A673 (cell line): ENCODE measurements at regions not wholly inside any gene's neighbourhood (a gene's known extent, or its start where the extent isn't known, plus 50 kb on each side); places are given as distances from the start of the nearest gene placed in this dataset.

Source experiments
- BruUV-seq: library from RNA; stranded (reverse); fragments of 400-500 nt; replicated peaks from 2 replicates; lab custom pipeline; 2021; lab: Mats Ljungman, UMichigan
- CTCF ChIA-PET: fragments of 300-600 bp; sonication (Branson Sonifier 250); formaldehyde crosslinking; loops from one replicate; lab custom pipeline; 2022; ENCODE audit warnings: antibody characterized with exemption; lab: Charles Lee
- POLR2A ChIA-PET: fragments of 300-600 bp; sonication (Branson Sonifier 250); formaldehyde crosslinking; loops from one replicate; lab custom pipeline; 2022; ENCODE audit warnings: antibody characterized with exemption; ENCODE audit not compliant: low non-redundant PET; lab: Charles Lee
- DNase-seq: peaks from one replicate; pipeline ENCODE4 v3.0.0-alpha.2; 2015; ENCODE audit warnings: low spot score
- H3K27ac ChIP-seq: fragments of 200-600 bp; sonication (generic); 2 replicates; pipeline ENCODE4 v1.5.1; 2016; ENCODE audit warnings: mixed run types, low read depth, mild to moderate bottlenecking, mixed read lengths, antibody characterized with exemption, low read length; ENCODE audit not compliant: poor library complexity, severe bottlenecking
- H3K27me3 ChIP-seq: fragments of 200-600 bp; sonication (generic); replicated peaks from 2 replicates; pipeline ENCODE4 v1.6.1; 2017; ENCODE audit warnings: mixed run types, low read depth, mild to moderate bottlenecking, mixed read lengths, antibody characterized with exemption, low read length; ENCODE audit not compliant: insufficient read depth, poor library complexity
- H3K36me3 ChIP-seq: fragments of 200-600 bp; sonication (generic); 2 replicates; pipeline ENCODE4 v1.6.1; 2016; ENCODE audit warnings: mixed run types, mild to moderate bottlenecking, mixed read lengths, antibody characterized with exemption, low read length; ENCODE audit not compliant: insufficient read depth, poor library complexity, severe bottlenecking
- H3K4me1 ChIP-seq: fragments of 200-600 bp; sonication (generic); 2 replicates; pipeline ENCODE4 v1.6.1; 2017; ENCODE audit warnings: mixed run types, mild to moderate bottlenecking, mixed read lengths, antibody characterized with exemption, low read length; ENCODE audit not compliant: insufficient read depth, poor library complexity, severe bottlenecking
- H3K4me3 ChIP-seq: fragments of 200-600 bp; sonication (generic); 2 replicates; pipeline ENCODE4 v1.5.1; 2016; ENCODE audit warnings: low read depth, mixed run types, mild to moderate bottlenecking, mixed read lengths, low read length; ENCODE audit not compliant: poor library complexity, severe bottlenecking
- H3K9me3 ChIP-seq: fragments of 200-600 bp; sonication (generic); 2 replicates; pipeline ENCODE4 v1.6.1; 2016; ENCODE audit warnings: mixed run types, low read depth, mild to moderate bottlenecking, mixed read lengths, antibody characterized with exemption, low read length; ENCODE audit not compliant: poor library complexity, severe bottlenecking
- EZH2 ChIP-seq: fragments of 200-600 bp; sonication (generic); IDR thresholded peaks from 2 replicates; pipeline ENCODE4 v1.6.1; 2017; ENCODE audit warnings: borderline replicate concordance, low read depth, mild to moderate bottlenecking, mixed read lengths, antibody characterized with exemption, low read length; ENCODE audit not compliant: poor library complexity, severe bottlenecking
- intact Hi-C: fragments of 100-400 bp; cut with micrococcal nuclease; formaldehyde crosslinking; loops from one replicate; pipeline ENCODE4 v1.10.0; 2022; ENCODE audit not compliant: unreplicated experiment
- TF ChIP-seq, protein P1 (sequence below): fragments of 300-800, 200-600 bp; sonication (generic); conservative IDR thresholded peaks from 2 replicates; pipeline ENCODE4 v1.5.1; 2017; ENCODE audit warnings: low read depth, mild to moderate bottlenecking, antibody characterized with exemption, low read length, moderate library complexity, mixed read lengths

DNA sequence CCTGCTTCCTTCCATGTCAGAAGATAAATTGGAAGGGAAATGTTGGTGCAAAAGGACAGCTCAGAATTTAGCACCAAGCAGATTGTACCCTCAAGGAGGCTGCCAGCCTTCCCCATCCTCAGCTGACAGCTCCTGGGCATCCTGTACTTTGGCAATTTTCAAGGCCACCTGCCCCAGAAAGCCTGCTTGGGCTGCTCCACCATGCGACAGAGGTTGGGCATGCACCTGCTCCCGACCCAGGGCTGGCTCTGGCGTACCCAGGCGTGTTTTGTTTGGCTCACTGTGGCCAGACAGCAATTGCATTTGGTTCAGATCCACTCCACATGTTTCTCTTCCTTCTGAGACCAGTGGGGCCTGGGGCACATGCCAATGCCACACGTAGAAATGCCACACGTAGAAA is 547.8 kb downstream of the NPHP4 start:
- Histone ChIP-seq H3K9me3 (no peaks in the 10 kb centered on the region), H3K27ac (no peak overlapping the region), H3K4me3 (no peak overlapping the region), H3K27me3 (peaks cover 56% of the 10 kb centered on the region), H3K4me1 (no peaks in the 10 kb centered on the region), H3K36me3 (no peaks in the 10 kb centered on the region)
- intact Hi-C loops: no loop called here
- TF ChIP-seq, protein P1, sequence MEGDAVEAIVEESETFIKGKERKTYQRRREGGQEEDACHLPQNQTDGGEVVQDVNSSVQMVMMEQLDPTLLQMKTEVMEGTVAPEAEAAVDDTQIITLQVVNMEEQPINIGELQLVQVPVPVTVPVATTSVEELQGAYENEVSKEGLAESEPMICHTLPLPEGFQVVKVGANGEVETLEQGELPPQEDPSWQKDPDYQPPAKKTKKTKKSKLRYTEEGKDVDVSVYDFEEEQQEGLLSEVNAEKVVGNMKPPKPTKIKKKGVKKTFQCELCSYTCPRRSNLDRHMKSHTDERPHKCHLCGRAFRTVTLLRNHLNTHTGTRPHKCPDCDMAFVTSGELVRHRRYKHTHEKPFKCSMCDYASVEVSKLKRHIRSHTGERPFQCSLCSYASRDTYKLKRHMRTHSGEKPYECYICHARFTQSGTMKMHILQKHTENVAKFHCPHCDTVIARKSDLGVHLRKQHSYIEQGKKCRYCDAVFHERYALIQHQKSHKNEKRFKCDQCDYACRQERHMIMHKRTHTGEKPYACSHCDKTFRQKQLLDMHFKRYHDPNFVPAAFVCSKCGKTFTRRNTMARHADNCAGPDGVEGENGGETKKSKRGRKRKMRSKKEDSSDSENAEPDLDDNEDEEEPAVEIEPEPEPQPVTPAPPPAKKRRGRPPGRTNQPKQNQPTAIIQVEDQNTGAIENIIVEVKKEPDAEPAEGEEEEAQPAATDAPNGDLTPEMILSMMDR: no peak
- no peak for TF ChIP-seq EZH2
- POLR2A ChIA-PET: no interaction called here
- CTCF ChIA-PET: no interaction called here
- DNase-seq: no peak
- no TSS peak for BruUV-seq

DNA sequence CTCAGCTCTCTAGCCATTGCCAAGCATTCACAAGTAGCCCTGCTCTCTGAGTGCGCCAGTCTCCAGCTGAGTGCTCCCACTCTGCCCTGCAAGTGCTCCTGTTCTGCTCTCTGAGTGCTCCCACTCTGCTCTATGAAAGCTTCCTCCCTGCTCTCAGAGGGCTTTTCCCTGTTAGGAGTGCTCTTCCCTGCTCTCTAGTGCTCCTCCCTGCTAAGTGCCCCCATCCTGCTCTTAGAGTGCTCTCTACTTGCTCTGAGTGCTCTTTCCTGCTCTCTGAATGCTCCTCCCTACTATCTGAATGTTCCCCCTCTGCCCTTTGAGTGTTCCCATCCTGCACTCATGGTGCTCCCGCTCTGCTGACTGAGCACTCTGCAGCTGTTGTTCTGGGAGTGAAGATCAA is 555.4 kb downstream of the NPHP4 start:
- H3K4me1 ChIP-seq: no peaks in the 10 kb centered on the region
- ChIA-PET POLR2A (no interaction called here), CTCF (no interaction called here)
- H3K27ac ChIP-seq: no peak overlapping the region
- no peak for DNase-seq
- H3K9me3 ChIP-seq: no peaks in the 10 kb centered on the region
- BruUV-seq: no TSS peak
- H3K36me3 ChIP-seq: no peaks in the 10 kb centered on the region
- no peak overlapping the region for H3K4me3 ChIP-seq
- TF ChIP-seq, protein P1: no peak
- no peak for TF ChIP-seq EZH2
- intact Hi-C loops: no loop called here
- H3K27me3 ChIP-seq: peaks cover 19% of the 10 kb centered on the region

- POLR2A ChIA-PET: no interaction called here
- no peak overlapping the region for H3K4me3 ChIP-seq
- no TSS peak for BruUV-seq
- H3K27me3 ChIP-seq: peaks cover 32% of the 10 kb centered on the region
- intact Hi-C loops: no loop called here
- H3K9me3 ChIP-seq: no peaks in the 10 kb centered on the region
- H3K4me1 ChIP-seq: no peaks in the 10 kb centered on the region
- DNase-seq: no peak
- no peak overlapping the region for H3K27ac ChIP-seq
- CTCF ChIA-PET: no interaction called here
- H3K36me3 ChIP-seq: no peaks in the 10 kb centered on the region
- TF ChIP-seq, protein P1: no peak
- no peak for TF ChIP-seq EZH2
Observed at GRCh38 chr1:5435414-5435813, 556.8 kb downstream of the NPHP4 start.
